Left ventricle myocardium superior (tissue), 1 donor: ENCODE measurements at regions not wholly inside any gene's neighbourhood (a gene's known extent, or its start where the extent isn't known, plus 50 kb on each side); places are given as distances from the start of the nearest gene placed in this dataset.

ENCODE experiments used
- ATAC-seq: fragments of 200-7000 bp; cut with Tn5 transposase; one replicate; pipeline ENCODE4 v1.9.1; 2020; ENCODE audit warnings: mild to moderate bottlenecking, moderate library complexity
- DNase-seq: peaks from one replicate; pipeline ENCODE4 v3.0.0-alpha.2; 2020
- intact Hi-C: fragments of 100-400 bp; cut with micrococcal nuclease; formaldehyde crosslinking; loops from one replicate; pipeline ENCODE4 v1.11.0; 2022
- donor health status: DM: no; HTN: yes; CAD: no; lungs with severe emphysema.

GRCh38 chr1:163701783-163702374 is 380.1 kb downstream of the NUF2 start:
- no peak for DNase-seq
- ATAC-seq = no peak
- intact Hi-C loops = no loop called here

GRCh38 chr1:163703794-163704193 is 382.0 kb downstream of the NUF2 start:
- no peak for ATAC-seq
- DNase-seq = no peak

GRCh38 chr1:163706915-163707314 is 385.2 kb downstream of the NUF2 start:
- DNase-seq (no peak), ATAC-seq (no peak)
- intact Hi-C loops = no loop called here

More at GRCh38 chr1:163703794-163704193, 382.0 kb downstream of the NUF2 start:
- intact Hi-C loops = no loop called here

- ATAC-seq (no peak), DNase-seq (no peak)
- intact Hi-C loops = no loop called here
Observed at GRCh38 chr1:163709636-163710035, 387.9 kb downstream of the NUF2 start.

- intact Hi-C loops = no loop called here
- ATAC-seq (no peak), DNase-seq (no peak)
Observed at GRCh38 chr1:163712321-163712720, 390.6 kb downstream of the NUF2 start.

GRCh38 chr1:163720294-163720693 is 398.5 kb downstream of the NUF2 start:
- ATAC-seq = no peak
- intact Hi-C loops = no loop called here
- DNase-seq = no peak

- no peak for ATAC-seq
- DNase-seq = no peak
- intact Hi-C loops = no loop called here
Observed at GRCh38 chr1:163725551-163725950, 403.8 kb downstream of the NUF2 start.

GRCh38 chr1:163730411-163730821 is 408.7 kb downstream of the NUF2 start:
- DNase-seq = no peak
- intact Hi-C loops = no loop called here
- ATAC-seq = peak; percentile 43

GRCh38 chr1:163737261-163737660 is 415.5 kb downstream of the NUF2 start:
- no peak for ATAC-seq
- no peak for DNase-seq
- intact Hi-C loops = no loop called here

- DNase-seq = no peak
- ATAC-seq = no peak
- intact Hi-C loops = no loop called here
Observed at GRCh38 chr1:163744301-163744887, 422.6 kb downstream of the NUF2 start.

GRCh38 chr1:163745204-163745603 is 423.4 kb downstream of the NUF2 start:
- no peak for ATAC-seq
- no peak for DNase-seq
- intact Hi-C loops = no loop called here

GRCh38 chr1:163747261-163747660 is 425.5 kb downstream of the NUF2 start:
- DNase-seq = no peak
- intact Hi-C loops = no loop called here
- ATAC-seq = no peak

GRCh38 chr1:163747855-163748254 is 426.1 kb downstream of the NUF2 start:
- ATAC-seq = no peak
- no peak for DNase-seq
- intact Hi-C loops = no loop called here

GRCh38 chr1:163758977-163759670 is 437.4 kb downstream of the NUF2 start:
- no peak for DNase-seq
- intact Hi-C loops = no loop called here
- no peak for ATAC-seq

GRCh38 chr1:163761898-163762297 is 440.1 kb downstream of the NUF2 start:
- no peak for ATAC-seq
- intact Hi-C loops = loop anchor here (2.0 kb wide), 1 partner anchor 29 kb away; no protein-coding TSS in a partner anchor
- DNase-seq = no peak

- ATAC-seq = no peak
- intact Hi-C loops = no loop called here
- no peak for DNase-seq
Observed at GRCh38 chr1:163766257-163766918, 444.6 kb downstream of the NUF2 start.

- DNase-seq = no peak
- intact Hi-C loops = no loop called here
- no peak for ATAC-seq
Observed at GRCh38 chr1:163768576-163768975, 446.8 kb downstream of the NUF2 start.

GRCh38 chr1:163770265-163770664 is 448.5 kb downstream of the NUF2 start:
- intact Hi-C loops = no loop called here
- DNase-seq (no peak), ATAC-seq (no peak)

GRCh38 chr1:163771637-163772036 is 449.9 kb downstream of the NUF2 start:
- intact Hi-C loops = no loop called here
- no peak for DNase-seq
- no peak for ATAC-seq

- intact Hi-C loops = no loop called here
- no peak for ATAC-seq
- DNase-seq = no peak
Observed at GRCh38 chr1:163772246-163772645, 450.5 kb downstream of the NUF2 start.
